ENCODE measurements at regions not wholly inside any gene's neighbourhood (a gene's known extent, or its start where the extent isn't known, plus 50 kb on each side); places are given as distances from the start of the nearest gene placed in this dataset.

DNA sequence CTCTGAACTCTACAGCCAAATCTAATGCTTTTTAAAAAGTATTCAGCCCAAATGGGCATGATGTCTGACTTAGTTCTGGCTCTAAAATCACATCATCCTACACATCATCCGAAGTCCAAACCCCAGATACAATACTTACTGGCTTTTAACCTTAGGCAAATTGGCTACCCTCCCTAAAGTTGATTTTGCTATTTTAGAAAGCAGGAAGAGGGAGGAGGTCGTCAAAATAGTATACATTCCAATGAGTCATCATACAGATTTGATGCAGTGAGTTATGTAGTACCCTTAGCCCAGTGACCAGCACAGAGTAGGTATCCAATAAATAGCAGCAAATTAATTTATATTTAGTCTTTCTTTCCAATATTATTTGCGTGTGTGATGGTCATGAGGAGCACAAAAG is 582.0 kb upstream of the TUSC1 start:
- intact Hi-C loops (cut with DNase I; ENCODE audit: low total_unique reads) = no loop called here
- TF ChIP-seq, protein P1, sequence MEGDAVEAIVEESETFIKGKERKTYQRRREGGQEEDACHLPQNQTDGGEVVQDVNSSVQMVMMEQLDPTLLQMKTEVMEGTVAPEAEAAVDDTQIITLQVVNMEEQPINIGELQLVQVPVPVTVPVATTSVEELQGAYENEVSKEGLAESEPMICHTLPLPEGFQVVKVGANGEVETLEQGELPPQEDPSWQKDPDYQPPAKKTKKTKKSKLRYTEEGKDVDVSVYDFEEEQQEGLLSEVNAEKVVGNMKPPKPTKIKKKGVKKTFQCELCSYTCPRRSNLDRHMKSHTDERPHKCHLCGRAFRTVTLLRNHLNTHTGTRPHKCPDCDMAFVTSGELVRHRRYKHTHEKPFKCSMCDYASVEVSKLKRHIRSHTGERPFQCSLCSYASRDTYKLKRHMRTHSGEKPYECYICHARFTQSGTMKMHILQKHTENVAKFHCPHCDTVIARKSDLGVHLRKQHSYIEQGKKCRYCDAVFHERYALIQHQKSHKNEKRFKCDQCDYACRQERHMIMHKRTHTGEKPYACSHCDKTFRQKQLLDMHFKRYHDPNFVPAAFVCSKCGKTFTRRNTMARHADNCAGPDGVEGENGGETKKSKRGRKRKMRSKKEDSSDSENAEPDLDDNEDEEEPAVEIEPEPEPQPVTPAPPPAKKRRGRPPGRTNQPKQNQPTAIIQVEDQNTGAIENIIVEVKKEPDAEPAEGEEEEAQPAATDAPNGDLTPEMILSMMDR (IDR thresholded peaks at IDR 0.05) = no peak
- no peak for TF ChIP-seq POLR2A (IDR thresholded peaks at IDR 0.05)
- no peak overlapping the region for H3K4me3 ChIP-seq (ENCODE audit: low read depth, poor library complexity, severe bottlenecking)
- DNase-seq (ENCODE audit: low spot score in 2 of 2) = no peak
- 35 to 45% methylated on average over 3 of the region's 3 CpGs for WGBS, 2 donors

GRCh38 chr9:26247861-26248260 is 569.6 kb upstream of the TUSC1 start:
- WGBS, 2 donors = 83 to 89% methylated on average over 1 of the region's 1 CpG

DNA sequence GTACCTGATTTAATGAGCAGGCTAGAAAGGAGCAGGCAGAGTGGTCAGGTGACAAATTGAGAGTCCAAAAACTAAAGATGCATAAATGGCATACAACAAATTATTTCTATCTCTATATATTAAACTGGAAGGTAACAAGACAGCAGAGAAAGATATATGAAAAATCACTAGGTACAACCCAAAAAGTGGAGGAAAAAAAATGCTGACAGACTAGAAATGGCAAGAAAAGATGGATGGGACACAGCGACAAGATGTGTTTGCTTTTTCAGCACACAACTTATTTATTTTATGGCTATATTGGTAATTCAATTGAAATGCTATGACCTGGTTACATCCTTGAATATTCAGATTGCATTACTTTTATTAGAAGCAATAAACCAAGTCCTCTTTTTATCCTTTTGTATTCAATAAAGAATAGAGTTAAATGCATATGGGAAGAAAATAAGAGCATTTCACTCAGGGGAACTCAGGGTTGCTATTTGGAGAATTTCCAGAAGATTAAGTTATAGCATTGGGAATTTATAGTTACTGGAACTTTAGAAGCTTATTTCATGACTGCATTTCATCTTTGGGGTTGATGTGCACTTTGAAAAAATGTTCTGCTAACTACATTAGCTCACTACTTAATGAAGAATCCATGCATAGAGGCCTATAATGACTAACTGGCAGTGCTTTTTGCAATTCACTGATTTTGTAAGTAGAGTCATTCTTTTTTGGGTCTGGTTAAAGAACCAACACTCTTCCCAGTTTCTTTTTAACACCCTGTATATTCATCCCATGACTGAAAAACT is 566.6 kb upstream of the TUSC1 start:
- intact Hi-C loops (cut with DNase I; ENCODE audit: low total_unique reads) = no loop called here
- no peak for DNase-seq (ENCODE audit: low spot score in 2 of 2)
- H3K4me3 ChIP-seq (ENCODE audit: low read depth, poor library complexity, severe bottlenecking) = no peak overlapping the region
- TF ChIP-seq, protein P1 (IDR thresholded peaks at IDR 0.05) = no peak
- no peak for TF ChIP-seq POLR2A (IDR thresholded peaks at IDR 0.05)
- 71 to 82% methylated on average over 1 of the region's 1 CpG for WGBS, 2 donors

More at GRCh38 chr9:26247861-26248260, 569.6 kb upstream of the TUSC1 start:
- intact Hi-C loops (cut with DNase I; ENCODE audit: low total_unique reads) = no loop called here
- H3K4me3 ChIP-seq (ENCODE audit: low read depth, poor library complexity, severe bottlenecking) = no peak overlapping the region
- TF ChIP-seq, protein P1 (IDR thresholded peaks at IDR 0.05) = no peak
- no peak for TF ChIP-seq POLR2A (IDR thresholded peaks at IDR 0.05)
- DNase-seq (ENCODE audit: low spot score in 2 of 2) = no peak

DNA sequence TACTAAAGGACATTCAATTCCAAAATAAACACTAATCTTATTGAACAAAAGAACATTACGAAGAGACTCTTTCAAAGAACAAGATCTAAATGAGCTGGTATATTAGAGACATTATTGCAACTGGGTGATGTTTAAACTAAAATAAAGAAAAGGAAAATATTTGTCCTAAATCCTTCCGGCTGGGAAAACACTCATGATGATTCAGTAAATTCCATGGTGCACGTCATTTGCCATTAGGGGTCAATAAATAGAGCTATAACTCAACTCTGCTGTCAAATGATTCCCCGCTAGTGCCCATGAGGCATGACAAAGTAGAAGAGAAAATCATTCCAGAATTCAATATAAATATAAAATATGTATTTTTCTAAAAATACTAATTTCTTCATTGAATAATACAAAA is 565.5 kb upstream of the TUSC1 start:
- intact Hi-C loops (cut with DNase I; ENCODE audit: low total_unique reads) = no loop called here
- no peak for TF ChIP-seq POLR2A (IDR thresholded peaks at IDR 0.05)
- TF ChIP-seq, protein P1 (IDR thresholded peaks at IDR 0.05) = no peak
- H3K4me3 ChIP-seq (ENCODE audit: low read depth, poor library complexity, severe bottlenecking) = no peak overlapping the region
- DNase-seq (ENCODE audit: low spot score in 2 of 2) = no peak
- 81 to 82% methylated on average over 4 of the region's 4 CpGs for WGBS, 2 donors

DNA sequence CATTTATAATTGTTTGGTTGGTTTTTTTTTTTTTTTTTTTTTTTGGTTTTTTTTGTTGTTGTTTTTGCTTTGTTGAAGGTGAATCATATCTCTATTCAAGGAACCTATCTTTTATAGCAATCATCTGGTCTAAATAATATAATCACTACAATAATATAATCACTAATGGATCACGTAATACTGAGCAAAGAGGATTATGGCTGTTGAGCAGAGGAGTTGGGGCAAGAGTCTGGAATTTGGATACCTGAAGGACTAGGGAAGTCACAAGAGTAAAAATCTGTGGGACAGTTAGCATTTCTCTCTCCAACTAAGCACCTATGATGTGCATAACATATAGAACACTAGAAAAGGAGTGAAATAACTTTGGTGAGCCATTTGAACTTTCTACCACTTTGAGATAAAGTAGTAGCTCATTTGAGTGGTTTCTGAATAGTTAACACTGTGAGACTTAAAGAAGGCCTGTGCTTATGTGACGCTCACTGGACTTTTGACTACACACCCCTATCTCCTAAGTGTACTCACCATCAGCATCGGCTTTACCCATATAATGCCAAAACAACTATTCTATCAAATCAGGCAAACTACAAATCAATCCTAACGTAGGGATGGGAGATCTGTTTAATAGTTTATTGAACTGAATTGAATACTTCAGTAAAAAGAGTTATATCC is 564.9 kb upstream of the TUSC1 start:
- no peak overlapping the region for H3K4me3 ChIP-seq (ENCODE audit: low read depth, poor library complexity, severe bottlenecking)
- intact Hi-C loops (cut with DNase I; ENCODE audit: low total_unique reads) = no loop called here
- DNase-seq (ENCODE audit: low spot score in 2 of 2) = no peak
- TF ChIP-seq, protein P1 (IDR thresholded peaks at IDR 0.05) = no peak
- TF ChIP-seq POLR2A (IDR thresholded peaks at IDR 0.05) = no peak
- WGBS, 2 donors = 85 to 86% methylated on average over 4 of the region's 4 CpGs

All from lower leg skin (tissue), 4 donors.